GM12878 (cell line): ENCODE measurements at regions not wholly inside any gene's neighbourhood (a gene's known extent, or its start where the extent isn't known, plus 50 kb on each side); places are given as distances from the start of the nearest gene placed in this dataset.

Experiments used
- BCL3 ChIP-seq: IDR thresholded peaks from 2 replicates; pipeline ENCODE4 v1.6.1; 2011; ENCODE audit warnings: borderline replicate concordance, low read depth, mild to moderate bottlenecking, moderate library complexity, low read length; ENCODE audit not compliant: insufficient read depth, poor library complexity, severe bottlenecking
- E2F4 ChIP-seq: IDR thresholded peaks from 2 replicates; pipeline ENCODE4 v1.6.1; 2012; ENCODE audit warnings: low read depth, low read length, improper control_type of control experiment
- NFXL1 ChIP-seq: fragments of 450-650 bp; IDR thresholded peaks from 2 replicates; pipeline ENCODE4 v1.6.1; 2017; ENCODE audit warnings: antibody characterized with exemption, mild to moderate bottlenecking, borderline replicate concordance
- SMAD5 ChIP-seq: IDR thresholded peaks from 2 replicates; pipeline ENCODE4 v1.6.1; 2016; ENCODE audit warnings: antibody characterized with exemption, low read depth
- TF ChIP-seq, protein P1 (sequence below): fragments of 450-650 bp; IDR thresholded peaks from 2 replicates; pipeline ENCODE4 v1.6.1; 2017; ENCODE audit warnings: mild to moderate bottlenecking, low read depth, inconsistent platforms; ENCODE audit not compliant: poor library complexity, severe bottlenecking
- TF ChIP-seq, protein P2 (sequence below): IDR thresholded peaks from 2 replicates; pipeline ENCODE4 v1.6.1; 2012; ENCODE audit warnings: mild to moderate bottlenecking, low read depth, low read length

DNA sequence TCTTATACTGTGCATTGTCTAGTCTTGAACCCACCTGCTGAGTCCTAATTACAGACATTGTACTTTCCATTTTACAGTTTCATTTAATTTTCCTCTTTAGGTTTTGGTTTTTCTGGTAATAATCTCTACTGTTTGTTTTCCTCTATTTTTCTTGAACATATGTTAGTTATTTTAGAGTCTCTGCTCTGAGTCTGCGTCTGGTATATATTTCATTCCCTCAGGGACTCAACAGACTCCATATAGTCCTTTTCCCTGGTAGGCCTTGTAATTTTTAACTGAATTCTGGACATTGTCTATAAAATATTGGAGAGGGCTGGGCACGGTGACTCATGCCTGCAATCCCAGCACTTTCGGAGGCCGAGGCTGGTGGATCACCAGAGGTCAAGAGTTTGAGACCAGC lies 121.8 kb upstream of the STOX2 start (continued):
- TF ChIP-seq, protein P1, sequence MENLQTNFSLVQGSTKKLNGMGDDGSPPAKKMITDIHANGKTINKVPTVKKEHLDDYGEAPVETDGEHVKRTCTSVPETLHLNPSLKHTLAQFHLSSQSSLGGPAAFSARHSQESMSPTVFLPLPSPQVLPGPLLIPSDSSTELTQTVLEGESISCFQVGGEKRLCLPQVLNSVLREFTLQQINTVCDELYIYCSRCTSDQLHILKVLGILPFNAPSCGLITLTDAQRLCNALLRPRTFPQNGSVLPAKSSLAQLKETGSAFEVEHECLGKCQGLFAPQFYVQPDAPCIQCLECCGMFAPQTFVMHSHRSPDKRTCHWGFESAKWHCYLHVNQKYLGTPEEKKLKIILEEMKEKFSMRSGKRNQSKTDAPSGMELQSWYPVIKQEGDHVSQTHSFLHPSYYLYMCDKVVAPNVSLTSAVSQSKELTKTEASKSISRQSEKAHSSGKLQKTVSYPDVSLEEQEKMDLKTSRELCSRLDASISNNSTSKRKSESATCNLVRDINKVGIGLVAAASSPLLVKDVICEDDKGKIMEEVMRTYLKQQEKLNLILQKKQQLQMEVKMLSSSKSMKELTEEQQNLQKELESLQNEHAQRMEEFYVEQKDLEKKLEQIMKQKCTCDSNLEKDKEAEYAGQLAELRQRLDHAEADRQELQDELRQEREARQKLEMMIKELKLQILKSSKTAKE = no peak
- TF ChIP-seq BCL3 (no peak), E2F4 (no peak), NFXL1 (no peak), SMAD5 (no peak)
- TF ChIP-seq, protein P2, sequence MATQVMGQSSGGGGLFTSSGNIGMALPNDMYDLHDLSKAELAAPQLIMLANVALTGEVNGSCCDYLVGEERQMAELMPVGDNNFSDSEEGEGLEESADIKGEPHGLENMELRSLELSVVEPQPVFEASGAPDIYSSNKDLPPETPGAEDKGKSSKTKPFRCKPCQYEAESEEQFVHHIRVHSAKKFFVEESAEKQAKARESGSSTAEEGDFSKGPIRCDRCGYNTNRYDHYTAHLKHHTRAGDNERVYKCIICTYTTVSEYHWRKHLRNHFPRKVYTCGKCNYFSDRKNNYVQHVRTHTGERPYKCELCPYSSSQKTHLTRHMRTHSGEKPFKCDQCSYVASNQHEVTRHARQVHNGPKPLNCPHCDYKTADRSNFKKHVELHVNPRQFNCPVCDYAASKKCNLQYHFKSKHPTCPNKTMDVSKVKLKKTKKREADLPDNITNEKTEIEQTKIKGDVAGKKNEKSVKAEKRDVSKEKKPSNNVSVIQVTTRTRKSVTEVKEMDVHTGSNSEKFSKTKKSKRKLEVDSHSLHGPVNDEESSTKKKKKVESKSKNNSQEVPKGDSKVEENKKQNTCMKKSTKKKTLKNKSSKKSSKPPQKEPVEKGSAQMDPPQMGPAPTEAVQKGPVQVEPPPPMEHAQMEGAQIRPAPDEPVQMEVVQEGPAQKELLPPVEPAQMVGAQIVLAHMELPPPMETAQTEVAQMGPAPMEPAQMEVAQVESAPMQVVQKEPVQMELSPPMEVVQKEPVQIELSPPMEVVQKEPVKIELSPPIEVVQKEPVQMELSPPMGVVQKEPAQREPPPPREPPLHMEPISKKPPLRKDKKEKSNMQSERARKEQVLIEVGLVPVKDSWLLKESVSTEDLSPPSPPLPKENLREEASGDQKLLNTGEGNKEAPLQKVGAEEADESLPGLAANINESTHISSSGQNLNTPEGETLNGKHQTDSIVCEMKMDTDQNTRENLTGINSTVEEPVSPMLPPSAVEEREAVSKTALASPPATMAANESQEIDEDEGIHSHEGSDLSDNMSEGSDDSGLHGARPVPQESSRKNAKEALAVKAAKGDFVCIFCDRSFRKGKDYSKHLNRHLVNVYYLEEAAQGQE = no peak
